ENCODE measurements at regions not wholly inside any gene's neighbourhood (a gene's known extent, or its start where the extent isn't known, plus 50 kb on each side); places are given as distances from the start of the nearest gene placed in this dataset.

- TF ChIP-seq YY1 (IDR thresholded peaks at IDR 0.05; ENCODE audit: insufficient read depth, insufficient read length) (no peak), ZNF274 (IDR thresholded peaks at IDR 0.05; ENCODE audit: low read depth, low read length) (no peak)
Observed at GRCh38 chrY:19059733-19060132, 286.2 kb upstream of the HSFY2 start.
